C4-2B (cell line): ENCODE measurements at regions not wholly inside any gene's neighbourhood (a gene's known extent, or its start where the extent isn't known, plus 50 kb on each side); places are given as distances from the start of the nearest gene placed in this dataset.

Source experiments
- ZFX ChIP-seq: fragments of 450-650 bp; IDR thresholded peaks from 2 replicates; pipeline ENCODE4 v1.6.1; 2017
- TF ChIP-seq, protein P1 (sequence below): fragments of 450-650 bp; conservative IDR thresholded peaks from 2 replicates; pipeline ENCODE4 v1.5.1; 2017; ENCODE audit warnings: mild to moderate bottlenecking

DNA sequence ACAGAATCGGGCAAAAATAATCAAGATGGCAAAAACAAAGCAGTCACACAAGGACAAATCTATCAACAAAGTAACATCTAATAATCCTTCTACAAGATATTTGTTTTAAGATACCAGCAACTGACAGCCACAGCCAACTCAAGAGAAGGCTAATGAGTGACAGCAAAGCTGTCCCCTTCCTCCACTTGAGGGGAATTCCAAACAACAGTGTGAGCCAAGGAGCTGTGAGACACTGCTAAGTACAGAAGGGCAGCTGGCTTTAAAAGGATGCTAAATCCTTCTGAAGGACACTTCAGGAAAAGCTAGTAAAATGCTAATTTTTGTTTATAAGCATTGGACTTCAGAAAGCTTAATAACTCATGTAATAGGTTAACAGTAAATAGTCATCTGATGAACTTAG lies 120.3 kb upstream of the GOLGA8J start:
- TF ChIP-seq, protein P1, sequence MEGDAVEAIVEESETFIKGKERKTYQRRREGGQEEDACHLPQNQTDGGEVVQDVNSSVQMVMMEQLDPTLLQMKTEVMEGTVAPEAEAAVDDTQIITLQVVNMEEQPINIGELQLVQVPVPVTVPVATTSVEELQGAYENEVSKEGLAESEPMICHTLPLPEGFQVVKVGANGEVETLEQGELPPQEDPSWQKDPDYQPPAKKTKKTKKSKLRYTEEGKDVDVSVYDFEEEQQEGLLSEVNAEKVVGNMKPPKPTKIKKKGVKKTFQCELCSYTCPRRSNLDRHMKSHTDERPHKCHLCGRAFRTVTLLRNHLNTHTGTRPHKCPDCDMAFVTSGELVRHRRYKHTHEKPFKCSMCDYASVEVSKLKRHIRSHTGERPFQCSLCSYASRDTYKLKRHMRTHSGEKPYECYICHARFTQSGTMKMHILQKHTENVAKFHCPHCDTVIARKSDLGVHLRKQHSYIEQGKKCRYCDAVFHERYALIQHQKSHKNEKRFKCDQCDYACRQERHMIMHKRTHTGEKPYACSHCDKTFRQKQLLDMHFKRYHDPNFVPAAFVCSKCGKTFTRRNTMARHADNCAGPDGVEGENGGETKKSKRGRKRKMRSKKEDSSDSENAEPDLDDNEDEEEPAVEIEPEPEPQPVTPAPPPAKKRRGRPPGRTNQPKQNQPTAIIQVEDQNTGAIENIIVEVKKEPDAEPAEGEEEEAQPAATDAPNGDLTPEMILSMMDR, result no peak
- no peak for TF ChIP-seq ZFX
